Islet of Langerhans (tissue), 1 donor: ENCODE measurements at regions not wholly inside any gene's neighbourhood (a gene's known extent, or its start where the extent isn't known, plus 50 kb on each side); places are given as distances from the start of the nearest gene placed in this dataset.
"Not testable (repeated sequence)": the region's sequence is repeated elsewhere in the genome, so short reads cannot be mapped to it uniquely, and the experiment has no call there.

Source experiments
- FAIRE-seq: peaks from one replicate; lab custom pipeline; 2011; peaks lifted over from hg19 to GRCh38; lab: Jason Lieb, UNC

GRCh38 chr19:29154163-29154562 is 58.8 kb downstream of the UQCRFS1 start:
- no peak for FAIRE-seq

- no peak for FAIRE-seq
Observed at GRCh38 chr19:29145756-29146155, 67.2 kb downstream of the UQCRFS1 start.

- no peak for FAIRE-seq
Observed at GRCh38 chr19:29143183-29143582, 69.8 kb downstream of the UQCRFS1 start.

- no peak for FAIRE-seq
Observed at GRCh38 chr19:29139227-29139626, 73.7 kb downstream of the UQCRFS1 start.

GRCh38 chr19:29138206-29138605 is 74.7 kb downstream of the UQCRFS1 start:
- not testable (repeated sequence) for FAIRE-seq

GRCh38 chr19:29131456-29131855 is 81.5 kb downstream of the UQCRFS1 start:
- no peak for FAIRE-seq

- FAIRE-seq: no peak
Observed at GRCh38 chr19:29129148-29129547, 83.8 kb downstream of the UQCRFS1 start.

GRCh38 chr19:29128203-29128602 is 84.7 kb downstream of the UQCRFS1 start:
- FAIRE-seq: no peak

- no peak for FAIRE-seq
Observed at GRCh38 chr19:29122185-29122584, 90.8 kb downstream of the UQCRFS1 start.

GRCh38 chr19:29121684-29122083 is 91.3 kb downstream of the UQCRFS1 start:
- no peak for FAIRE-seq

- no peak for FAIRE-seq
Observed at GRCh38 chr19:29120466-29120865, 92.5 kb downstream of the UQCRFS1 start.

GRCh38 chr19:29119590-29119989 is 93.4 kb downstream of the UQCRFS1 start:
- no peak for FAIRE-seq

- no peak for FAIRE-seq
Observed at GRCh38 chr19:29118389-29118788, 94.6 kb downstream of the UQCRFS1 start.

- FAIRE-seq: no peak
Observed at GRCh38 chr19:29117926-29118325, 95.0 kb downstream of the UQCRFS1 start.

- FAIRE-seq: no peak
Observed at GRCh38 chr19:29115181-29115580, 97.8 kb downstream of the UQCRFS1 start.

GRCh38 chr19:29113838-29114237 is 99.1 kb downstream of the UQCRFS1 start:
- FAIRE-seq: no peak

- FAIRE-seq: no peak
Observed at GRCh38 chr19:29111576-29111975, 101.4 kb downstream of the UQCRFS1 start.

GRCh38 chr19:29107831-29108230 is 105.1 kb downstream of the UQCRFS1 start:
- no peak for FAIRE-seq

GRCh38 chr19:29106346-29106885 is 106.5 kb downstream of the UQCRFS1 start:
- no peak for FAIRE-seq

GRCh38 chr19:29105629-29106292 is 107.2 kb downstream of the UQCRFS1 start:
- FAIRE-seq: no peak

- no peak for FAIRE-seq
Observed at GRCh38 chr19:29104605-29105241, 108.2 kb downstream of the UQCRFS1 start.

- no peak for FAIRE-seq
Observed at GRCh38 chr19:29098863-29099481, 114.0 kb downstream of the UQCRFS1 start.

GRCh38 chr19:29098091-29098490 is 114.9 kb downstream of the UQCRFS1 start:
- no peak for FAIRE-seq
